HEK293 (cell line): ENCODE measurements at regions not wholly inside any gene's neighbourhood (a gene's known extent, or its start where the extent isn't known, plus 50 kb on each side); places are given as distances from the start of the nearest gene placed in this dataset.

Experiments
- CTCF ChIA-PET: fragments of 350-600 bp; formaldehyde crosslinking; extraction: SDS; loops from one replicate; lab custom pipeline; 2021; ENCODE audit warnings: antibody characterized with exemption; lab: Yijun Ruan, JAX
- POLR2A ChIA-PET: fragments of 300-600 bp; formaldehyde crosslinking; extraction: SDS; loops from one replicate; lab custom pipeline; 2020; ENCODE audit warnings: antibody characterized with exemption, inconsistent platforms; lab: Yijun Ruan, JAX
- H3K27ac ChIP-seq: fragments of 200-500 bp; sonication (Bioruptor generic); 2 replicates; pipeline ENCODE4 v1.5.1; 2014; ENCODE audit warnings: low read depth, low read length, control low read depth, inconsistent platforms; ENCODE audit errors: extremely low read depth
- H3K36me3 ChIP-seq, 2 experiments: fragments of 200-500 bp in 1 of 2; sonication (Bioruptor generic) in 1 of 2; 1 replicate in 1 of 2; 2 replicates in 1 of 2; pipeline ENCODE4 v1.5.1; 2014 to 2017; ENCODE audit warnings: inconsistent platforms in 2 of 2, low read length in 2 of 2; ENCODE audit not compliant: control insufficient read depth in 2 of 2, insufficient read depth in 1 of 2
- H3K4me1 ChIP-seq: fragments of 200-500 bp; sonication (Bioruptor generic); 2 replicates; pipeline ENCODE4 v1.5.1; 2014; ENCODE audit warnings: mild to moderate bottlenecking, low read length, inconsistent platforms; ENCODE audit not compliant: control insufficient read depth, insufficient read depth
- H3K4me3 ChIP-seq: 2 replicates; pipeline ENCODE4 v1.5.1; 2011; ENCODE audit warnings: low read depth, mild to moderate bottlenecking, control low read depth, low read length, moderate library complexity
- H3K9me3 ChIP-seq: fragments of 200-500 bp; sonication (Bioruptor generic); 2 replicates; pipeline ENCODE4 v1.5.1; 2014; ENCODE audit warnings: low read depth, low read length, inconsistent platforms; ENCODE audit not compliant: control insufficient read depth, insufficient read depth
- ELK4 ChIP-seq: IDR thresholded peaks from 2 replicates; pipeline ENCODE4 v1.6.1; 2011; ENCODE audit warnings: mild to moderate bottlenecking, low read depth, low read length, borderline replicate concordance
- GLI2 ChIP-seq: fragments of 450-650 bp; formaldehyde crosslinking; IDR thresholded peaks from 2 replicates; pipeline ENCODE4; 2017; ENCODE audit warnings: missing biosample characterization, missing genetic modification characterization, low read depth, borderline replicate concordance
- IKZF3 ChIP-seq: fragments of 450-650 bp; IDR thresholded peaks from 2 replicates; pipeline ENCODE4 v1.5.0; 2018; ENCODE audit warnings: missing biosample characterization, mild to moderate bottlenecking, missing genetic modification characterization, moderate library complexity
- OSR2 ChIP-seq: fragments of 450-650 bp; formaldehyde crosslinking; IDR thresholded peaks from 2 replicates; pipeline ENCODE4 v1.5.1; 2016; ENCODE audit warnings: missing biosample characterization, missing genetic modification characterization
- PATZ1 ChIP-seq: fragments of 450-650 bp; formaldehyde crosslinking; IDR thresholded peaks from 2 replicates; pipeline ENCODE4 v1.5.1; 2016; ENCODE audit warnings: missing biosample characterization, missing genetic modification characterization
- PRDM1 ChIP-seq: fragments of 450-650 bp; formaldehyde crosslinking; IDR thresholded peaks from 2 replicates; pipeline ENCODE4; 2016; ENCODE audit warnings: missing biosample characterization, missing genetic modification characterization
- REPIN1 ChIP-seq: fragments of 450-650 bp; formaldehyde crosslinking; IDR thresholded peaks from 2 replicates; pipeline ENCODE4 v1.5.1; 2017; ENCODE audit warnings: missing biosample characterization, missing genetic modification characterization, low read depth
- SCRT1 ChIP-seq: fragments of 450-650 bp; formaldehyde crosslinking; IDR thresholded peaks from 2 replicates; pipeline ENCODE4 v1.5.1; 2016; ENCODE audit warnings: missing biosample characterization, missing genetic modification characterization, borderline replicate concordance
- ZBTB17 ChIP-seq: fragments of 450-650 bp; formaldehyde crosslinking; IDR thresholded peaks from 2 replicates; pipeline ENCODE4 v1.5.1; 2016; ENCODE audit warnings: missing biosample characterization, missing genetic modification characterization
- ZBTB6 ChIP-seq: fragments of 450-650 bp; formaldehyde crosslinking; IDR thresholded peaks from 2 replicates; pipeline ENCODE4 v1.5.1; 2017; ENCODE audit warnings: missing biosample characterization, missing genetic modification characterization
- ZIC2 ChIP-seq: fragments of 450-650 bp; formaldehyde crosslinking; IDR thresholded peaks from 2 replicates; pipeline ENCODE4 v1.5.1; 2016; ENCODE audit warnings: missing biosample characterization, missing genetic modification characterization
- ZNF10 ChIP-seq: fragments of 450-650 bp; formaldehyde crosslinking; IDR thresholded peaks from 2 replicates; pipeline ENCODE4 v1.5.1; 2017; ENCODE audit warnings: missing biosample characterization, missing genetic modification characterization
- ZNF157 ChIP-seq: fragments of 450-650 bp; formaldehyde crosslinking; IDR thresholded peaks from 2 replicates; pipeline ENCODE4 v1.5.1; 2016; ENCODE audit warnings: missing biosample characterization, missing genetic modification characterization
- ZNF174 ChIP-seq: fragments of 450-650 bp; formaldehyde crosslinking; IDR thresholded peaks from 2 replicates; pipeline ENCODE4 v1.5.0; 2017; ENCODE audit warnings: missing biosample characterization, mild to moderate bottlenecking, missing genetic modification characterization
- ZNF2 ChIP-seq: fragments of 450-650 bp; formaldehyde crosslinking; IDR thresholded peaks from 2 replicates; pipeline ENCODE4 v1.5.1; 2016; ENCODE audit warnings: missing biosample characterization, missing genetic modification characterization
- ZNF248 ChIP-seq: fragments of 450-650 bp; formaldehyde crosslinking; IDR thresholded peaks from 2 replicates; pipeline ENCODE4 v1.5.1; 2017; ENCODE audit warnings: missing biosample characterization, missing genetic modification characterization
- ZNF292 ChIP-seq: fragments of 450-650 bp; formaldehyde crosslinking; IDR thresholded peaks from 2 replicates; pipeline ENCODE4 v1.5.1; 2016; ENCODE audit warnings: low read depth, missing biosample characterization, missing genetic modification characterization, borderline replicate concordance
- ZNF366 ChIP-seq: fragments of 450-650 bp; formaldehyde crosslinking; conservative IDR thresholded peaks from 2 replicates; pipeline ENCODE4 v1.5.1; 2016; ENCODE audit warnings: missing biosample characterization, missing genetic modification characterization
- ZNF391 ChIP-seq: fragments of 450-650 bp; formaldehyde crosslinking; IDR thresholded peaks from 2 replicates; pipeline ENCODE4 v1.5.1; 2016; ENCODE audit warnings: low read depth, missing biosample characterization, missing genetic modification characterization, borderline replicate concordance
- ZNF555 ChIP-seq: fragments of 450-650 bp; formaldehyde crosslinking; conservative IDR thresholded peaks from 2 replicates; pipeline ENCODE4 v1.5.1; 2017; ENCODE audit warnings: missing biosample characterization, mild to moderate bottlenecking, missing genetic modification characterization, inconsistent platforms
- ZNF561 ChIP-seq: fragments of 450-650 bp; IDR thresholded peaks from 2 replicates; pipeline ENCODE4 v1.5.1; 2018; ENCODE audit warnings: missing biosample characterization, missing genetic modification characterization, borderline replicate concordance
- ZNF596 ChIP-seq: fragments of 450-650 bp; IDR thresholded peaks from 2 replicates; pipeline ENCODE4 v1.5.0; 2018; ENCODE audit warnings: missing biosample characterization, mild to moderate bottlenecking, missing genetic modification characterization, moderate library complexity
- ZNF704 ChIP-seq: fragments of 450-650 bp; formaldehyde crosslinking; IDR thresholded peaks from 2 replicates; pipeline ENCODE4 v1.5.1; 2016; ENCODE audit warnings: missing biosample characterization, missing genetic modification characterization
- ZNF830 ChIP-seq: fragments of 450-650 bp; IDR thresholded peaks from 2 replicates; pipeline ENCODE4 v1.5.0; 2018; ENCODE audit warnings: missing biosample characterization, missing genetic modification characterization, low read depth, mild to moderate bottlenecking, moderate library complexity
- ZSCAN23 ChIP-seq: fragments of 450-650 bp; formaldehyde crosslinking; IDR thresholded peaks from 2 replicates; pipeline ENCODE4 v1.5.1; 2016; ENCODE audit warnings: missing biosample characterization, missing genetic modification characterization
- ZSCAN30 ChIP-seq: fragments of 450-650 bp; IDR thresholded peaks from 2 replicates; pipeline ENCODE4 v1.5.1; 2018; ENCODE audit warnings: missing biosample characterization, mild to moderate bottlenecking, missing genetic modification characterization, moderate library complexity

GRCh38 chr16:76970745-76971099, 220.3 kb upstream of the MON1B start:
- POLR2A ChIA-PET, result no interaction called here
- no peaks in the 10 kb centered on the region for H3K4me1 ChIP-seq
- CTCF ChIA-PET, result no interaction called here

GRCh38 chr16:76976101-76976500, 214.9 kb upstream of the MON1B start:
- POLR2A ChIA-PET, result no interaction called here
- CTCF ChIA-PET, result no interaction called here
- no peaks in the 10 kb centered on the region for H3K9me3 ChIP-seq
- no peaks in the 10 kb centered on the region for H3K36me3 ChIP-seq
- no peak for TF ChIP-seq ZSCAN23 (tag by site-specific recombination)
- no peak for TF ChIP-seq ZNF704 (tag by site-specific recombination)
- TF ChIP-seq SCRT1 (tag by site-specific recombination), result no peak
- H3K27ac ChIP-seq, result no peak overlapping the region
- no peak overlapping the region for H3K4me3 ChIP-seq
- no peaks in the 10 kb centered on the region for H3K4me1 ChIP-seq

More at GRCh38 chr16:76970745-76971099, 220.3 kb upstream of the MON1B start:
- Histone ChIP-seq H3K36me3 (no peaks in the 10 kb centered on the region), H3K4me3 (no peak overlapping the region), H3K27ac (no peak overlapping the region), H3K9me3 (no peaks in the 10 kb centered on the region)
- TF ChIP-seq ZNF292 (tag by site-specific recombination) (no peak), ZNF157 (tag by site-specific recombination) (no peak), PRDM1 (tag by site-specific recombination) (no peak), ZBTB6 (no peak), ZBTB17 (tag by site-specific recombination) (no peak)

GRCh38 chr16:76976756-76977155, 214.2 kb upstream of the MON1B start:
- CTCF ChIA-PET, result no interaction called here
- no peak overlapping the region for H3K27ac ChIP-seq
- TF ChIP-seq PATZ1 (tag by site-specific recombination), result no peak
- no peak for TF ChIP-seq OSR2 (tag by site-specific recombination)
- no peak for TF ChIP-seq ZNF10 (tag by site-specific recombination)
- TF ChIP-seq ZSCAN30 (tag by site-specific recombination), result no peak
- TF ChIP-seq ZNF561 (tag by site-specific recombination), result no peak
- no peak for TF ChIP-seq ZNF248 (tag by site-specific recombination)
- no peak for TF ChIP-seq REPIN1 (tag by site-specific recombination)
- TF ChIP-seq, all 188 proteins: peak for 0
- Histone ChIP-seq H3K36me3 (no peaks in the 10 kb centered on the region), H3K4me1 (no peaks in the 10 kb centered on the region), H3K4me3 (no peak overlapping the region), H3K9me3 (no peaks in the 10 kb centered on the region)
- POLR2A ChIA-PET, result no interaction called here

GRCh38 chr16:76984196-76984595, 206.8 kb upstream of the MON1B start:
- H3K27ac ChIP-seq, result no peak overlapping the region
- TF ChIP-seq ZNF391 (no peak), ZNF596 (tag by site-specific recombination) (no peak), ZNF830 (no peak), ZNF366 (tag by site-specific recombination) (no peak), IKZF3 (tag by site-specific recombination) (no peak), ZNF555 (no peak), ZNF174 (tag by site-specific recombination) (no peak), ZIC2 (no peak), GLI2 (tag by site-specific recombination) (no peak), ZNF2 (tag by site-specific recombination) (no peak), ELK4 (no peak)
- TF ChIP-seq, all 188 proteins: peak for 0

More at GRCh38 chr16:76984196-76984595, 206.8 kb upstream of the MON1B start:
- Histone ChIP-seq H3K36me3 (no peaks in the 10 kb centered on the region), H3K4me3 (no peak overlapping the region), H3K4me1 (no peaks in the 10 kb centered on the region), H3K9me3 (no peaks in the 10 kb centered on the region)
- POLR2A ChIA-PET, result no interaction called here
- CTCF ChIA-PET, result interaction anchor here (1.5 kb wide), 1 partner anchor 186 kb away, joined by 4 read pairs; no protein-coding TSS in a partner anchor
